ENCODE measurements at regions not wholly inside any gene's neighbourhood (a gene's known extent, or its start where the extent isn't known, plus 50 kb on each side); places are given as distances from the start of the nearest gene placed in this dataset.

DNA sequence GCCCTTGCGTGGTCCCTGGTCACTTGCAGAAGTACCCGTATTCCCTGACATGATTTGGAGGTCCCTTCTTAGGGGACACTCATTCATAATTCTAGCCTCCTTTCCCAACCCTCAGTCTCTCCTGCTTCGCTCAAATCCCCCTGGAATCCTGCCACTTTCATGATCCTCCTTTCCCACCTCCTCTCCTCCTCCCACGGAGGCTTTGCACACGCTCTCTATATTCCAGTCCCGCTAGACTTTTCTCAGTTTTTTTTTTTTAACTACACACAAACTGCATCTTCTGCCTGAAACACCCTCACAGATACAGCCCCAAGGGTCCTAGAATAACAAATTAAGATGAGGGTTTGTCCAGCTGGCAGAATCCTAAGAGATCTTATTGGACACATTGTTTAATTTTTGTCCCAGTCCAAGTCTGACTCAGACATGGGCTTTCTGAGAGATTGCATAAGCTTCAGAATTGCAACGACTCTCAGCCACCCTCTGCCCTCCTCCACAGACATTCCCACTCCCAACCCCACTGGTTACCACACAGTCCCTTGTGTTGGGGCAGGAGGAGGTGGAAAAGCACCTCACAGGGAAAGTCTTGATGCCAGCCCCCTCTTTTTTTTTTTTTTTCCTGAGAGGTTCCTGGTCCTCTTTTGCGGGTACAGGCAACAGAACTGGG lies 739.5 kb upstream of the EEF2KMT start:
- TF ChIP-seq ZNF626 (tag by site-specific recombination; IDR thresholded peaks at IDR 0.05) (no peak), TCF7L2 (IDR thresholded peaks at IDR 0.05; ENCODE audit: borderline replicate concordance, low read depth, low read length) (no peak)
- TF ChIP-seq, protein P1, sequence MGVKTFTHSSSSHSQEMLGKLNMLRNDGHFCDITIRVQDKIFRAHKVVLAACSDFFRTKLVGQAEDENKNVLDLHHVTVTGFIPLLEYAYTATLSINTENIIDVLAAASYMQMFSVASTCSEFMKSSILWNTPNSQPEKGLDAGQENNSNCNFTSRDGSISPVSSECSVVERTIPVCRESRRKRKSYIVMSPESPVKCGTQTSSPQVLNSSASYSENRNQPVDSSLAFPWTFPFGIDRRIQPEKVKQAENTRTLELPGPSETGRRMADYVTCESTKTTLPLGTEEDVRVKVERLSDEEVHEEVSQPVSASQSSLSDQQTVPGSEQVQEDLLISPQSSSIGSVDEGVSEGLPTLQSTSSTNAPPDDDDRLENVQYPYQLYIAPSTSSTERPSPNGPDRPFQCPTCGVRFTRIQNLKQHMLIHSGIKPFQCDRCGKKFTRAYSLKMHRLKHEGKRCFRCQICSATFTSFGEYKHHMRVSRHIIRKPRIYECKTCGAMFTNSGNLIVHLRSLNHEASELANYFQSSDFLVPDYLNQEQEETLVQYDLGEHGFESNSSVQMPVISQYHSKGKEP (tag by site-specific recombination; IDR thresholded peaks at IDR 0.05): no peak

Measured in HEK293 (cell line).